Activated CD4-positive, alpha-beta T cell treated with anti-CD3 and anti-CD28 coated beads, Interleukin-2, amount 50 U/mL, for 48 hours (primary cell): ENCODE measurements at regions not wholly inside any gene's neighbourhood (a gene's known extent, or its start where the extent isn't known, plus 50 kb on each side); places are given as distances from the start of the nearest gene placed in this dataset.
A peak's percentile ranks its signal among the peaks of the same experiment; 100 is the strongest.

Experiments used
- DNase-seq, 2 experiments: peaks; one replicate each; pipeline ENCODE4 v3.0.0-alpha.2; 2020

DNA sequence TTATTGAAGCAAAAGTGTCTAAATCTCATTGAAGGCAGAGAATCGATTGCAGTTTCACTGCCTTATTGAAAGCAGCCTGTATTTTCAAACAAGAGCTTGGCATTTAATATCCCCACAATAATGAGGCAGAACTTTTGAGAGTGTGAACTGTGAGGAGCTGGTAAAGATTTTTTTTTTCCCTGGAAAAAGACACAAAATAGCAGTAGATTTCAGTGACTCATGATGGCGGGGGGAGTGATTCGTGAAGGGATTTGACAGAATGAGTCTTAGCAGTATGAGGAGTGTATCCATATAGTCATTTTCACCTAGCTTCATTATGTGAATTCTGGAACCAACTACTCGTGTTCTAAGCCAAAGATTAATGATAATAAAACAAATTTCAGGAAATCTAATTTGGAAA is 242.9 kb downstream of the ARL6IP6 start:
- no peak for DNase-seq

DNA sequence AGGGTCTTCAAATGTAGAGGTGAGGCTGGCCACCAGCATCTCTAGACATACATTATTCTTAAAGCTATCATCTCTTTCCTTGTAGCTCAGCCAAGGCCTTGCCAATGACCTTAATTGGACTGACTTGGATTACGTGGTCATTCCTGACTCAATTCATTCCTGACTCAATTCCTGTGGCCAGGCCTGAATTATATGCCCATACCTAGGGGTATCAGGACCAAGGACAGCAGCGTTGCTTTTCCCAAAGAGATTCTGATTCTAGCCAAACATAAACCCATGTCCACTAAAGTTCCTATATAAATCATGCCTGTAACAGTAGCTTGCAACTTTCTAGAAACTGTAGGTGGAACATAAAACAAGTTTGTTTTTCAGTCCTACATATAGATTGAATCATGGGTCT is 231.7 kb downstream of the ARL6IP6 start:
- DNase-seq = no peak

DNA sequence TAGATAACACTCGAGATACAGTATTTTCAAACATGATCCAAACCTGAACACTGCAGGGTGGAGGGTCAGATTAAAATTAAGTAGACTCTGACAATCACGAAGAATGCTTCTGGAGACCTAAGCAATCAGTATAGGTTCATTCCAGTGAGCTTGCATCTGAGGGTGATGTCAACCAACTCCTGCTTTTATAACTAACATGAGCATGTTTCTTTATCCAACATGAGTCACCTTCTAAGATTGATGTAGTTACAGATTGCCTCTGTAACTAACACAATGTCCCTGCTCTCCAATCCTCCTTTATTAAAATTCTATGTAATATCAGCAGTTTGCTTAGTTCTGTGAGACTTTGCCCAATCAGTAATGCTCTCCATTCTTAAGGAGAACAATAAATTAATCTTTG is 225.7 kb downstream of the ARL6IP6 start:
- no peak for DNase-seq

DNA sequence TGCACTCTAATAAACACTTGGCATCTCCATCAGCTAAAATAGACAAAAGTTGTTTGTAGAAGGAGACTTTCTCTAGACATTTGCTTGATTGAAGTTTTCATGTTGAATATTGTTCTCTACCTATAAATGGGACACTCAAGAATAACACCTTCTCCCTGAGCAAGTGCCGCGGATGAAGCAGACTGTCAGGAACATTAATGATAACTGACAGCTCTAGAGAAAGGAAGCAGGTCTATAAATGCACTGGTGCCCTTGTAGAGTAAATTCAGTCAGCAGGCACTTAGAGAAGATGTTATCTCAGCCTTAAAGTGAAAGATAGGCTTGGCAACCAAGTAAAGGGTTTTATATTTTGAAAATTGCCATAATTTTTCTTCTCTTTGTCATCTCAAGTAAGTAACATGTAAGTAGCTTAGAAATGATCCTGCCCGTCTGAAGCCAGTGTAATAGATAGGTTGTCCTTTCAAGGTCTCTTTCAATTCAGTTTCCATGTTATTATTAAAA is 224.6 kb downstream of the ARL6IP6 start:
- no peak for DNase-seq

DNA sequence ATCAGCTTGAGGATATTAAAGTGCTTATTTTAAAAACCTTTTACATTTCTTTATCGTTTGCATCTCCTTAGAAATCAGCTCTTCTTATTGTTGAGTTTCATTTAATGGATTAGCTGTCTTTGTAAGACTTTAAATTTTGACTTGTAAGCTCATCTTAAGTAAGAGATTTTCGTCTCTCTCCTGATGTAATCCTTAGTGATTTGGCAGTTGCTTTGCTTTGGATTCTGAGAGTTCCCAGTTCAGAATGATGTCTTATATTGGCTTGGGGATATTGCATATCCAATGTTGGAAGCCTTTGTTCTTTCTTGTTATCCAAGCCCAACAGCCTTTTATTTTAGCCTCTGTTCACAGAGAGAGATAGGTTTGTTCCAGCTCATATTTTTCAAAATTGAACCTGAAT is 212.1 kb downstream of the ARL6IP6 start:
- DNase-seq = no peak

DNA sequence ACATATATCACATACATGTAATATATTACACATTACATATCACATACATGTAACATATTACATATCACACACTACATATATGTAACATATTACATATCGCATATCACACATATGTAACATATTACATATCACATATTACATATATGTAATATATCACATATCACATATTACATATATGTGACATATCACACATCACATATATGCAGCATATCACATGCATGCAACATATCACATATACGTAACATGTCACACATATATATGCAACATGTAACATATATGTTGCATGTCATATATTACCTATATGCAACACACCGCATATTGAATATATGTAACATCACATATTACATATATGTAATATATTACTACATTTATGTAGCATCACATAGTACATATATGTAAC is 211.2 kb downstream of the ARL6IP6 start:
- DNase-seq = no peak

DNA sequence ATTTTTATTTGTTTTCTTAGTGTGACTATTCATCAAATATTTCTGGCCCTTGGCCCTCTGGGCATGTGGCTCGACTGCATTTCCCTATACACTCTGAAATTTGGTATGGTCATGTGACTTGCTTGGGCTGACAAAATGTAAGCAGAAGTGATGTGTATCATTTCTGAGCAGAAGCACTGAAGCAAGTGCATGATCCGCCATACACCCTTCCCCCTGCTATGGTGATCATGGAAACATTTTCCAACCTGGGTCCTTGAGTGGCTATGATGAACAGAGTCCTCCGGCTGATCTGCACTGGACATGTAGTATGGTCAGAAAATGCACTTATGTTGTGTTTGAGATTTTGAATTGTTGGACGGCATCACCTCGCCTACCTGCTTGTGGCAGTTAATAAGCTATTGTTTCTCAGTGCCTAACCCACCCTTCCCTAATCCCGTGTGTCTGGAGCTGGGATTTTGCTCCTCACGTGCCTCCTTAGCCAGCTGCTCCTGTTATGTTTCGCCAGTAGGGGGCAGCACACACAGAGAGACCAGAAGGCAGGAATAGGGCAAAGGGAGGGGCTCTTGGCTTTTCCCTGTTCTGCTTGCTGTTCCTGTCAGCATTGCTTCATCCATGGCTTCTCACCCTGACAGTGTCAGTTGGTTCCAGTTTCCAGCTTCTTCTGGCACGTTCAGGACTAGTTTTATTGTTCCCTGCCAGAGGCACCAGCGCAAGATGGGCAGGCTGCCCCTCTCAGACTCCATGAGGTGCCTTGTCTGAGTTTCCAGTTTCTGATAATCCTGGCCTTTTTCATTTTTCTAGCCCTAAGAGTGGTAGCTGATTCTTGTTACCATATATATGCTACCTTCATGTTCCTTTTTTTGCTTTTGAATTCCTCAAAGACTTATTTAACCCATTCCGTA is 207.4 kb downstream of the ARL6IP6 start:
- DNase-seq = peak; percentile 58 to 68

DNA sequence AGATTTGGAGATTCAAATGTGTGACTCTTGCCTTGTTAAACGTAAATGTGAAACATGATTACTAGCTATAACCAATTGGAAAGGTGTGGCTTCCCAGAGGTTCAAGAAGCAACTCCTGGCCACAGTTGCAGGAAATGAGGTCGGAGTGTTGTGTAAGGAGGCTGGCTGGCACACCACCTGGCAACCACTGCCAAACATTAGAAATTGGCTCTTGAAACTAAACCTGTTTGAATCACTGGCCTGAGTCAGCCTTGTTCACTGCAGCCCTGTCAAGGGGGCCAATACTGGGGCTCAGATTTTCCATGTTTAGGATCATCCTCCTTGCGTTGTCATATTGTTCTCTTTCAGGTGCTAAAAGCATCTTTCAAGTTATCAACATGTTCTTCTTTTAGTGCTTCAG is 206.3 kb downstream of the ARL6IP6 start:
- DNase-seq = no peak

DNA sequence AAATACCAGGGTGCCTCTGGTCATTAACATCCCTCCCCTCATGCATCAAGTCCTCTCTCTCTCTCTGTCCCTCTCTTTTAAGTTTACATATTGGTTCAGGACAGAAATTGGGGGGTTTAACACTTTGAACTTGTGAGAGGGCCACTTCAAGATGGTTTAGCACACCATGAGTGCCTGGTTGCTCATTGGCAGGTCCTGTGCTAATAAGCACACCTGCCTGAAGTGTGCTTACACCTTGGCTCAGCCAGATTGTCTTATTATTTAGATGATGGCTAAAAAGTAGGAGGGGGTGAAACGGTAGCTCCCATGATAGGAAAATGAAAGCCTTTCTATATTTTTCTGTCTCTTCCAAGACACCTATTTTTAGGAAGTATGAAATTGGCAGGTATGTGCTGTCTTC is 205.8 kb downstream of the ARL6IP6 start:
- DNase-seq = no peak

DNA sequence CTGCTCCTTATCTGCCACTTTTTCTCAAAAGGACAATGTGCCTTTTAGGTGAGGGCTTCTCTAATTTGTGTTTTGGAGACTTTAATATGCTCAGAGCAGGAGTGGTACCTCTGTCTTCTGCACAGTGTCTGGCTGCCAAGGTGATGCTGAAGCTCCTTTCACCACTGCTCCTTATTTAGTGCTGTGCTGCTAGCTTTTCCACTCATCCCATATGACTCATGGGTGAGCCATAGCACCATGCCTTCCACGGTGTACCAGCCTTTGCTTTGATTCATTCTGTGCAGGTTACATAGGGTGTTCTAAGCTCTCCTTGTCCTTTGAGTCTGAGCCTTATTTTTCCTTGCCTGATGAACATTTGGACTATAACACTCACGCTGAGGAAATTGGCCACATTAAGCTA is 202.4 kb downstream of the ARL6IP6 start:
- DNase-seq = no peak

DNA sequence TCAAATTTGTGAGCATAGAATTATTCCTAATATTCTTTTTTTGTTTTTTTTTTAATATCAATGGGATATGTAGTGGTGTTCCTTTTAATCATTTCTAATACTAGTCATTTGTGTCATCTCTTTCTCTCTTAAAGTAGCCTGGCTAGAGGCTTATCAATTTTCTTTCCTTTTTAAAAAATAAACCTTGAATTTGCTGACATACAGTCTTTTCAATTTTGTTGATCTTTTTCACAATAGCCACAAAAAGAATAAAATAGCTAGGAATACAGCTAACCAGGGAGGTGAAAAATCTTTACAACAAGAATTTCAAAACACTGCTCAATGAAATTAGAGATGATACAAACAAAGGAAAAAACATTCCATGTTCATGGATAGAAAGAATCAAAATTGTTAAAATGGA is 192.6 kb downstream of the ARL6IP6 start:
- DNase-seq = no peak

DNA sequence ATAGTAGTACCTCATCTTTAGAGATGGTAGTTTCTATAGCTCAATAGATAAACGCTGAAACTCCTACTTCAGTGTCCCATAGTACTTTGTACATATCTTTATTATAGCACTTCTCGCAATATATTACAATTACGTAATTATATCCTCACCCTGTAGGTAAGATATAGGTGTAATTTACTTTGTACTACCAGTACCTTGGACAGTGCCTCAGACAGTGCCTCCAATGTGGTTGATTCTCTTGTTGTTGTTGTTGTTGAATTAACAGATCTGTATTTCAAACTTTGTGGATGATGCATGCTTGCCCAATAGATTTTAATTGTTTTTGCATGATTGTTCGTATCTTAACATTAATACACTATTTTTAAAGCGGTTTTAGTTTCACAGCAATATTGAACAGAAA is 188.6 kb downstream of the ARL6IP6 start:
- DNase-seq = no peak

DNA sequence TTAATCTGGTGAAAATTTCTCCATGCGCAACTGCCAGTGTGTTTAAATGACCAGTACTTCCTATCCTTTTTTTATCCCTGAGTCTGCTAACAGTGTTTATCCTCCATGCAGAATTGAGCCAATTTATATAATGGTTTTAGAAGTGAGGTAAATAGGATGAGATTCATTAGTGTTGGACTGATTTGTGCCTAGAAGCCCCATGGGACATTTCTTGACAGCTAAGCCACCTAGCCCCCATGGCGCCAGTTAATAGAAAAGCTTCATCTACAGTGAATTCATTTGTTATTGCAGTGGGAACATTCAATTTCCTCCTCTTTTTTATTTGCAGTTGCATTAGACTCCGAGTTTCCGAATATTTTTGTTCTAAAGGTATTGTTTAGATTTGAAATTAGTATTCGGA is 175.6 kb downstream of the ARL6IP6 start:
- no peak for DNase-seq

DNA sequence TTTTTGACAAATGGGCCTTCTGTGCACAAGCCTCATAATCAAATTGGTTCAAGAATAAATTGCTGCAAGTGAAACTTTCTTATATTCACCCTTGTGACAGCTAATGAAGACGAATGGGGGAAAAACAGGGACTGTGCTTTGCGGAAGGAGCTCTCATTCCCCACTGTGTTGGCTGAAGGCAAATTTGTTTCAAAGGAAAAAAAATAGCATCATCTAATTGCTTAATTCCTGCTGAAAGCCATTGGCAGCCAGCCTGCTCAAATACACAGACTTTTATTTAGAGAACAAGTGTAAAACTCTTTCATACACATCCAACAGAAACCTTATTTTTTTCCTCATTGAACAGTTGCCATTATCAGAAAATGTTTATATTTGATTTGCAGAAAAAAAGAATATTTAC is 172.3 kb downstream of the ARL6IP6 start:
- DNase-seq = no peak

DNA sequence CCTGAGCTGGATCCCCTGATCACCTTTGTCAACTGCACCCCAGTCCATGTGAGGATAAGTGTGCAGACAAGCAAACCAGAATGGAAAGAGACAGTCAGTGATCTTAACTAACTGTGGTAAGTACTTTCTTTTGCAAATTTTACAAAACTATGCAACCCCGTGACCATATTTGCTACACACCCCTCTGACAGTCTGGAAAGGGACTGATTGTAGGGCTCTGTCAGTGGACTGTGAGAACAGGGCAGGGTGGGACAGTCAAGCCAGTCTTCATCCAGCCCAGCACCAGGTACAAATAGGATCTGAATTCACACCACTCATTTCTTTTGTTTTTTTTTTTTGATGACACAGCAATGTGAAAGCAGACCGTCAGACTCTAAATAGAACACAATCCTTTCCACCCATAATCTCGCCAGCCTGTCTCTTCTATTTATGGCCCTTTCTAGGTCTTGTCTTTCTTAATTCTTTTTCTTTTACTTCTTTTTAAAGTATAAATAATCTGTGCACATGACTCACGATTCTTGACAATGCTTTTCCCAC is 165.6 kb downstream of the ARL6IP6 start:
- DNase-seq = no peak

DNA sequence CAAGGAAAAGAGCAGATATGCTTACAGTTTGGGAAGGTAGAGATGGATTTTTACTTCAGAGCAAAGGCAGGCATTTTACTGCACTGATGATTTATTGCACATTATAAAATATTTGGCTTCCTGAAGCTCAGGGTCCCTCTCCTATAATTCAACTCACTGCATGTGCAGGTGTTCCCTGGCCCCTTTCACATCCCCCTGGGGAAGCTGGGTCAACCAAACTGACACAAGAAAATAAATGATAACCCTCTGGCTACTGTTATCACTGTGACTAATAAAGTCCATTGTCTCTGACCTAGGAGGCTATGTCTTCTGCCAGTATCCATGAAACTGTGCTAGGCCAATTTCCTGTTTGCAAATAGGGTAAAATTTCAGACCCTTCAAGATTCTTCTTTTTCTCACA is 163.1 kb downstream of the ARL6IP6 start:
- DNase-seq = no peak

DNA sequence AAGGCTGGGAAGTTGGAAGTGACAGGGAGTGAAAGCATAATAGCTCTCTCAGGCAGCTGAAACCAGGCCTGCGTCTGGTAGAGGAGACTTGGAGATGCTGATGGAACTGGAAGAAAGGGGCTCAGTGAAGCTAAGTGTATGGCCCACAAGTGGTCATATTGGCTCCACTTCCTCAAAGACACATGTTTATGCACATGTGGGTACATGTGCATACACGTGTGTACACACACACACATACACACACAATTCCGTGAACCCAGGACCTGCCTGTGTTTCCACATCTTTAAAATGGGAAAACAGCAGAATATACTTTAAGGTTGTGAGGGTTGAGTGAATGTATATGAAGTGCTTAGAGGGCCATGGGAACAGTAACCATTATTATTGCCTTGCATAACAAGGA is 160.9 kb downstream of the ARL6IP6 start:
- DNase-seq = no peak

DNA sequence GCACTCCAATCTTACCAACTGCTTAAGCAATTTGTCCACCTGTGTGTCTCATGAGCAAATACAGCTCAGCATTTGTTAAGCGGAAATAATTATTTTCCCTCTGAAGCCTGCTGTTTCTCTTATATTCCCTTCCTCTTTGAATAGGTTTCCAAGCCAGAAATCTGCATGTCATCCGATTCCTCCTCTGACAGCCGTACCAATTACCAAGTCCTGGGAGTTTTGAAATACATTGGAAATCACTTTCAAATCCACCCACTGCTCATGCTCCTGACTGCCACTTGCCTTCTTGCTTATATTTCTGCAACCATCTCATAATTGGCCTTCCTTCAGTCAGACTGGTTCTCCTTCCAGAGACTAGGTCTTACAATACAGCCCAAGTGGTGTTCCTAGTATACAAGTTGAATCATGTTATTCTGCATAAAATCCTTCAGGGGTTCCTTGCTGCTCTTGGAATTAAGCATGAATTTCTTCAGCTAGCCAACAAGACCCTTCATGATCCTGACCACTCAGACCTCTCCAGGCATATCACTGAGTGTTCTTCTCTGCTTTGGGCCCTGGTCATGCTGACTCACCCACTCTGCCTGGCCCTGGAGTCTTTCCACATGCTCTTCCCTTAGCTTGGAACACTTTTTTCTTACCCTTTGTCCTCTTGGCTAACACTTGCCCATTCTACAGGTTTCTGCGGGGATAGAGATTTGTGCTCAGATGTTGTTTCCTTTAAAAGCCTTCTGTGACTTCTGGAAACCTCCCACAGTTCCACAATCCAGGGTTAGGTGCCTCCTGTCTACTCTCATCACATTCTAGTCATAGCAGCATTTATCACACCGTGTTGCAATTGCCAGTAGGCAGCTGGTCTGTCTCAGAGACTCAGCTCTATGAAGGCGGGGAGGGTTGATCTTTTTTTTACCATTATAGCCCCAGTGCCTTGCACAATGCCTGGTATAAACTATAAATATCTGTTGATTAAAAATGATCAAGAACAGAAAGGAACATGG is 157.6 kb downstream of the ARL6IP6 start:
- DNase-seq = no peak

DNA sequence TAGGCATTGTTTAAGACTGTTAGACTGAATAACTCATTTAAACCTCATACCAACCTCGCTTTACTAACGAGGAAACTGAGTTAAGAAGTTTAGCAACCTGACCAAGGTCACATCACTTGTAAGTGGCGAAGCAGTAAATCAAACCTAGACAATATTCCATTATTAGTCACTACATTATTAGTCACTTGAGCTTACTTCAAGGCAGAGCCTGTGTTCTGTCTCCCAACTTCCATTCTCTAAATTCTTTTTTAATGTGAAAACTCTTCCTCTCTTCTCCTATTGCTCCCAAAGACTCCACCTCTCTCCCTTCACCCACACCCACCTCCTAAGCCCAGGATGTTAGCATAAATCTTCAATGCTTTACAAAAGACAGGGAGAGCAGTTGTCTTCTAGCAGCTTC is 156.5 kb downstream of the ARL6IP6 start:
- no peak for DNase-seq

DNA sequence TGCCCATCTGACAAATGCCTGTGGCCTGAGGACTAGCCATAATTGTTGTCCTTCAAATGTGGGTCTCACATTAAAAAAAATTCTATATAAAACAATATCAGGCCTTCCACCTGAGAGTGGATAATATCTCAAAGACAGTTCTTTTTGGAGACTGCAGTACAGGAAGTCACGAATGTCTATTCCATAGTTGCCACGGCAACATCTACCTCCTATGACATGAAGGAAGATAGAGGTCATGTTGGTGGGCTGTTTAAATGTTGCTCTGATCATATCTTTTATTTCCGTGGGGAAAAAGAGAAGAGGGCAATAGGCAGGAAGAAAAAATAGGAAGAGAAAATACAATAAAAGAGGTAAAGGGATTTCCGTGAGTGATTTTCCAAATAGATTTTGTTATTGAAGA is 151.8 kb downstream of the ARL6IP6 start:
- DNase-seq = no peak

DNA sequence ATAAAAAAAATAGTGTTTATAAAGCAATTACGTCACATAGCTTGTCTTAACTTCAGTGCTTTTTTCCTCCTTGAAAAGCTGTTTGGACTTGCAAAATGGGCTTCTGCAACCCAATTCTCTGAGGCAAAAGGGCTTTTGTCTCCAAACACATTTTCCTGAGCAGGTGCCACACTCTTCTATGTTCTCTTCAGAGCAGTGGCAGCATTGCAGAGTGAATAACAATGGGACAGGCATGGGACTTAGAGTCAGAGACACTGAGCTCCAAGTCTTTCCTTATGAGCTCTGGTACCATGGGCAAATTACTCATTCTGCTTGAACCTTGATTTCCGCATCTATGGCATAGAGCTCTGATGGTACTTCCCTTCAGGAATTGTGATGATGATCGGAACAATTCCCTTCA is 149.0 kb downstream of the ARL6IP6 start:
- DNase-seq = no peak

DNA sequence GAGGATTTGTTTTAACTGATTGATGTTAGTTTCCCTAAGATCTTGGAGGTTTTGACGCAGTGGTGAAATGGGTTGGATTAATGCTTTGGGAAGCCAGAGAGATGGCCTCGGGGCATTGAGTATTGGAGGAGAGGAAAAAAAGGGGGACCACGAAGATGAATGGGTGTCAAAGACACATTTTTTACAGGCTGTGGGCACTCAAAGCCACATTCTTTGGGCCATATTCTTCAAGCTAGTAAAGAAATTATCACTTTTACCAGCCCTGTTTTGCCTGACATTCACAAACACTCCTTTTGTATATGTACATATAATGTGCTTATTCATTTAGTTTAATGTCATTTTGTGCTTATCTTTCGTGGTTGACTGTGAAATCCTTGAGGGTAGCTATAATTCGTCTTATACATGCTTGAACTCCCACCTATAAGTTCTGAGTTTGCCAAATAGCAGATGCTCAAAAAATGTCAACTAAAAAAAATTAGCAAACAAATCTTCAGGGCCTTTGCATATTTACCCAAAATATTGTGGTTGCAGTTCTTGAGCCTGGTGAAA is 146.3 kb downstream of the ARL6IP6 start:
- no peak for DNase-seq

DNA sequence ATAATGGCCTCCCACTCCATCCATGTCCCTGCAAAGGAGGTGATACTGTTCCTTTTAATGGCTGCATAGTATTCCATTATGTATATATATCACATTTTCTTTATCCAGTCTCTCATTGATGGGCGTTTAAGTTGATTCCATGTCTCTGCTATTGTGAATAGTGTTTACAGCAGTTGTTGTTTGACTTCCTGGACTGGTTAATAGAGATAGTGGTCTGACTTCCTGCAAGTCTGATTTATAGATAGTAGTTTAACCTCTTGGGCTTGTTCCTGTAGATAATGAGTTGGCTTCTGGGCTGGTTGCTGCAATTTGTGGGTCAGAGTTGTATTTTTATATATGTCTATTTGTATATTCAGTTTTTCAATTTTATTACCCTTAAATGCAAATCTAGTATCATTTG is 145.4 kb downstream of the ARL6IP6 start:
- no peak for DNase-seq
